ENCODE measurements at regions not wholly inside any gene's neighbourhood (a gene's known extent, or its start where the extent isn't known, plus 50 kb on each side); places are given as distances from the start of the nearest gene placed in this dataset.

GRCh38 chr2:105497094-105497493 lies 98.2 kb upstream of the FHL2 start:
- Histone ChIP-seq H3K27me3 (replicated peaks; ENCODE audit: insufficient read depth, low read depth, low read length, poor library complexity) (no peaks in the 10 kb centered on the region), H3K4me1 (ENCODE audit: insufficient read depth, low read length, poor library complexity, severe bottlenecking) (no peaks in the 10 kb centered on the region), H3K27ac (ENCODE audit: low read depth, low read length, poor library complexity, severe bottlenecking) (no peak overlapping the region), H3K4me3 (ENCODE audit: low read depth, low read length, poor library complexity, severe bottlenecking) (no peak overlapping the region), H3K9me3 (ENCODE audit: low read depth, low read length, poor library complexity, severe bottlenecking) (no peaks in the 10 kb centered on the region), H3K36me3 (ENCODE audit: insufficient read depth, low read length, poor library complexity, severe bottlenecking) (no peaks in the 10 kb centered on the region)
- POLR2A ChIA-PET (ENCODE audit: low non-redundant PET) = no interaction called here
- TF ChIP-seq, protein P1, sequence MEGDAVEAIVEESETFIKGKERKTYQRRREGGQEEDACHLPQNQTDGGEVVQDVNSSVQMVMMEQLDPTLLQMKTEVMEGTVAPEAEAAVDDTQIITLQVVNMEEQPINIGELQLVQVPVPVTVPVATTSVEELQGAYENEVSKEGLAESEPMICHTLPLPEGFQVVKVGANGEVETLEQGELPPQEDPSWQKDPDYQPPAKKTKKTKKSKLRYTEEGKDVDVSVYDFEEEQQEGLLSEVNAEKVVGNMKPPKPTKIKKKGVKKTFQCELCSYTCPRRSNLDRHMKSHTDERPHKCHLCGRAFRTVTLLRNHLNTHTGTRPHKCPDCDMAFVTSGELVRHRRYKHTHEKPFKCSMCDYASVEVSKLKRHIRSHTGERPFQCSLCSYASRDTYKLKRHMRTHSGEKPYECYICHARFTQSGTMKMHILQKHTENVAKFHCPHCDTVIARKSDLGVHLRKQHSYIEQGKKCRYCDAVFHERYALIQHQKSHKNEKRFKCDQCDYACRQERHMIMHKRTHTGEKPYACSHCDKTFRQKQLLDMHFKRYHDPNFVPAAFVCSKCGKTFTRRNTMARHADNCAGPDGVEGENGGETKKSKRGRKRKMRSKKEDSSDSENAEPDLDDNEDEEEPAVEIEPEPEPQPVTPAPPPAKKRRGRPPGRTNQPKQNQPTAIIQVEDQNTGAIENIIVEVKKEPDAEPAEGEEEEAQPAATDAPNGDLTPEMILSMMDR (conservative IDR thresholded peaks at IDR 0.05; ENCODE audit: low read depth, low read length) = no peak
- no peak for TF ChIP-seq EZH2 (IDR thresholded peaks at IDR 0.05; ENCODE audit: borderline replicate concordance, low read depth, low read length, poor library complexity, severe bottlenecking)
- intact Hi-C loops (cut with micrococcal nuclease; ENCODE audit: unreplicated experiment) = no loop called here
- BruUV-seq (replicated peaks) = no TSS peak
- DNase-seq (ENCODE audit: low spot score) = no peak
- CTCF ChIA-PET = no interaction called here

DNA sequence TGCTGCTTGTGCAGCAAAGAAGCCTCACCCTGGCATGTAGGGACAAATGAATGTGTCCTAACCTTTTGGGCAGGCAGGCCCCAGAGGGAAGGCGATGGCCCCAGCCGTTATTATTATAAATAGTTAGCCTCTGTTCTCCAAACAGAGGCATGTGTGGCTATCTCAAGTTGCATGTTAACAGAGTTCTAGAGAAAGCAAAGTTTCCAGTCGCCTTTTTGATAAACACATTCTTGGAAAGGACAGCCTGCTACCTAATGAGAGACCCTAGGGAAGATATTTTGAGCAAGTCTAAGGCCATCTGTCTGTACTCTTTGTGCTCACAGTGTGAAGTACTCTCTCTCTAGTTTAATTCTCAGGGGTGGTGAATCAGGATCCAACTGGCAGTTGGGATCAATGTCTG lies 97.4 kb upstream of the FHL2 start:
- H3K27ac ChIP-seq (ENCODE audit: low read depth, low read length, poor library complexity, severe bottlenecking) = no peak overlapping the region
- BruUV-seq (replicated peaks) = no TSS peak
- intact Hi-C loops (cut with micrococcal nuclease; ENCODE audit: unreplicated experiment) = no loop called here
- no peak for TF ChIP-seq EZH2 (IDR thresholded peaks at IDR 0.05; ENCODE audit: borderline replicate concordance, low read depth, low read length, poor library complexity, severe bottlenecking)
- TF ChIP-seq, protein P1 (conservative IDR thresholded peaks at IDR 0.05; ENCODE audit: low read depth, low read length) = no peak
- no peaks in the 10 kb centered on the region for H3K27me3 ChIP-seq (replicated peaks; ENCODE audit: insufficient read depth, low read depth, low read length, poor library complexity)
- H3K4me3 ChIP-seq (ENCODE audit: low read depth, low read length, poor library complexity, severe bottlenecking) = no peak overlapping the region
- POLR2A ChIA-PET (ENCODE audit: low non-redundant PET) = no interaction called here
- H3K4me1 ChIP-seq (ENCODE audit: insufficient read depth, low read length, poor library complexity, severe bottlenecking) = no peaks in the 10 kb centered on the region
- CTCF ChIA-PET = no interaction called here
- H3K9me3 ChIP-seq (ENCODE audit: low read depth, low read length, poor library complexity, severe bottlenecking) = no peaks in the 10 kb centered on the region
- DNase-seq (ENCODE audit: low spot score) = no peak
- H3K36me3 ChIP-seq (ENCODE audit: insufficient read depth, low read length, poor library complexity, severe bottlenecking) = no peaks in the 10 kb centered on the region

DNA sequence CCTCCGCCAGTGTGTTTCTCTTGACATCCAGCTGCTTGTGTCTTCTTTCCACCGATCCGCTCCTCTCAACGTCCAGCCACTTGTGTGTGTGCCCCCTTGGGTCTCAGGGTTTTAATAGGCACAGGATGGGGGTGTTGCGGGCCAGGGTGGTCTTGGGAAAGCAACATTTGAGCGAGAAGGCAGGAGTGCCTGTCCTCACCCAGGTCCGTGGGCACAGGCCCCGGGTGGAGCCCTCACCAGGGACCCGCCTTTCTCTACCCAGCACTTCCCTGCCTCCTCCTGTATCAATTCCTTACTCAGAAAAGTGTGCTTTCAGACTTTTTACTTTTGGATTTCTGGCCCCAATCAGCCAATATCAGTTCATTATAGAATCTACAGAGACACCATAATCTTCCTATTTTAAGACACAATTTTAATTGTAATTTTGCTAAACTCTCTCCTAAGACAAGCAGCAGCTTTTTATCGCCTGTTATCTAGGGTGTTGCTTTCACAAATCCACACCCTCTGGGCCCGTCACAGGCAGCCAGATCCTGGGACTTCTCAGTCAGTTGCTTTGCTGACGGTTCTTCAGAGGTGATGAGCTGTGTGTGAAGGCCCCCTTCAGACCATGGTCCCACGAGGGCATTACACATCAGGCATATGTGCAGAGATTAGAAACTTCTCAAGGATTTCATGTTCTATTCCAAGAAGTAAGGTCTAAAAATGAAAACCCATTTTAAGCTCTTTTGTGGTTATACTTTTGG lies 96.0 kb upstream of the FHL2 start:
- no TSS peak for BruUV-seq (replicated peaks)
- Histone ChIP-seq H3K36me3 (ENCODE audit: insufficient read depth, low read length, poor library complexity, severe bottlenecking) (no peaks in the 10 kb centered on the region), H3K27me3 (replicated peaks; ENCODE audit: insufficient read depth, low read depth, low read length, poor library complexity) (no peaks in the 10 kb centered on the region), H3K4me1 (ENCODE audit: insufficient read depth, low read length, poor library complexity, severe bottlenecking) (no peaks in the 10 kb centered on the region), H3K27ac (ENCODE audit: low read depth, low read length, poor library complexity, severe bottlenecking) (no peak overlapping the region), H3K4me3 (ENCODE audit: low read depth, low read length, poor library complexity, severe bottlenecking) (no peak overlapping the region), H3K9me3 (ENCODE audit: low read depth, low read length, poor library complexity, severe bottlenecking) (no peaks in the 10 kb centered on the region)
- POLR2A ChIA-PET (ENCODE audit: low non-redundant PET) = no interaction called here
- CTCF ChIA-PET = no interaction called here
- intact Hi-C loops (cut with micrococcal nuclease; ENCODE audit: unreplicated experiment) = no loop called here
- no peak for TF ChIP-seq EZH2 (IDR thresholded peaks at IDR 0.05; ENCODE audit: borderline replicate concordance, low read depth, low read length, poor library complexity, severe bottlenecking)
- DNase-seq (ENCODE audit: low spot score) = no peak

DNA sequence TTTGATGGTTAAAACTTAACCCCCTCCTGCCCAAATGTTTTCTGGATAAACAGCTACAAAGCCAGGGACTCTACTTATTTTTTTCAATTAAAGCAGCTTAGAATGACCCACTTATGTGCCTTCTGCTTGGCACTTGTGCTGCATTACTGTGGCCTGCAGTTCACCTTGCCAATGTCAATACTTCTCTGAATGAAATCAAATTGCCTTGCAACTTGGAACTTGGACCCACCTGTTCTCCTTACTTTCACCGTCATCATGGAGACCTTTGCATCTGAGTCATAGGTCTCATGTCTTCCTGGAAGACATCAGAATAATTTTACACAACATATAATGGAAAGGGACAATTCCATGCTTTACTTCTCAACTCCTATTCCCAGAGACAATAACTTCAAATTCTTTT lies 92.1 kb upstream of the FHL2 start:
- no peak for DNase-seq (ENCODE audit: low spot score)
- ChIA-PET POLR2A (ENCODE audit: low non-redundant PET) (no interaction called here), CTCF (no interaction called here)
- BruUV-seq (replicated peaks) = no TSS peak
- Histone ChIP-seq H3K9me3 (ENCODE audit: low read depth, low read length, poor library complexity, severe bottlenecking) (no peaks in the 10 kb centered on the region), H3K27me3 (replicated peaks; ENCODE audit: insufficient read depth, low read depth, low read length, poor library complexity) (no peaks in the 10 kb centered on the region), H3K4me3 (ENCODE audit: low read depth, low read length, poor library complexity, severe bottlenecking) (no peak overlapping the region), H3K27ac (ENCODE audit: low read depth, low read length, poor library complexity, severe bottlenecking) (no peak overlapping the region), H3K4me1 (ENCODE audit: insufficient read depth, low read length, poor library complexity, severe bottlenecking) (no peaks in the 10 kb centered on the region), H3K36me3 (ENCODE audit: insufficient read depth, low read length, poor library complexity, severe bottlenecking) (no peaks in the 10 kb centered on the region)
- intact Hi-C loops (cut with micrococcal nuclease; ENCODE audit: unreplicated experiment) = no loop called here
- TF ChIP-seq, protein P1 (conservative IDR thresholded peaks at IDR 0.05; ENCODE audit: low read depth, low read length) = no peak
- no peak for TF ChIP-seq EZH2 (IDR thresholded peaks at IDR 0.05; ENCODE audit: borderline replicate concordance, low read depth, low read length, poor library complexity, severe bottlenecking)
